Testis (tissue), 2 donors: ENCODE measurements at regions not wholly inside any gene's neighbourhood (a gene's known extent, or its start where the extent isn't known, plus 50 kb on each side); places are given as distances from the start of the nearest gene placed in this dataset.

Source experiments
- CTCF ChIP-seq, 3 experiments: fragments of 450-650 bp in 2 of 3; fragments of 200-600 bp in 1 of 3; sonication (generic) in 1 of 3; IDR thresholded peaks; one replicate each; pipeline ENCODE4 v1.5.1; 2016 to 2019; ENCODE audit warnings: antibody characterized with exemption in 3 of 3, mild to moderate bottlenecking in 2 of 3, moderate library complexity in 1 of 3
- POLR2A ChIP-seq: fragments of 450-650 bp; IDR thresholded peaks from one replicate; pipeline ENCODE4 v1.6.1; 2017; ENCODE audit warnings: antibody characterized with exemption, mild to moderate bottlenecking, moderate library complexity

GRCh38 chr18:34531110-34531509 lies 179.0 kb upstream of the DTNA start:
- TF ChIP-seq CTCF (IDR thresholded peaks at IDR 0.05) (no peak), POLR2A (no peak)
